Brain pericyte (primary cell): ENCODE measurements at regions not wholly inside any gene's neighbourhood (a gene's known extent, or its start where the extent isn't known, plus 50 kb on each side); places are given as distances from the start of the nearest gene placed in this dataset.
"Not testable (repeated sequence)": the region's sequence is repeated elsewhere in the genome, so short reads cannot be mapped to it uniquely, and the experiment has no call there.

Experiments
- DNase-seq: peaks from one replicate; pipeline ENCODE4 v3.0.0-alpha.2; 2012; ENCODE audit warnings: low read depth, low spot score

DNA sequence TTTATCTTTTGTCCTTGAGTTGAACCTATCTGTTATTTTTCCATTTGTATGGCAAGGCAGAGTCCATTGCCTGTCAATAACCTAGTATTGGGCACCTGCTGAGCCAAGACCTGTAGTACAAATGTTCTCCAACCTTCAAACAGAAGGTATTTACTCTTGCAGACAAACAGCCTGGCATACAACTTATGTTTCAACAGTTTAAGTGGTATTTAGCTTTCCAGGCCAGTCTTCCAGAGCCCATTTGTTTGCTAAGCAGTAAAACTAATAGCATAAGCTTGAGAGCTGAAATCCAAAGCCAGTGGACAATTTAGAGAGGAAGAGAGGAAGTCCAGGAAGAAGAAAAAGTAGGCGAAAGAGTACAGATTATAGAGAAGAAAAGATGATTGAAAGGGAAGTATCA lies 979.3 kb downstream of the GLUD2 start:
- DNase-seq = no peak

DNA sequence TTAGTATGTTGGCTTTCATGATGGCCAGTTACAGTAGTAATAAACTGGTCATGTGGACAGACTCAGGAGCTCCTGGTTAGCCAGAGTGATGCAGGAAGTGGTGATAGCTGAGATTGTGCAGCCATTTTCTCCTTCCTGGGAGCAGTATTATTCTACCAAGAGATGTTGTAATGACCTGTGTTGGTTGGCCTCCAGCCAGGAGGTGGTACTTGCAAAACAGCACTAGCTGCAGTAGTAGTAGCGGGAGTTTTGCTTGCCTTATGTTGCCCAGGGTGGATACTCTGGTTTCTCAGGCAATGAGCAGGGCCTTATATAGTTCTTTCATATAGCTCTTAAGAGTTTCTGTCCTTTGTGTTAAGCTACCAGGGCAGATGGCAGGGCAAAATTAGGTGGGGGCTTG lies 998.8 kb downstream of the GLUD2 start:
- no peak for DNase-seq

DNA sequence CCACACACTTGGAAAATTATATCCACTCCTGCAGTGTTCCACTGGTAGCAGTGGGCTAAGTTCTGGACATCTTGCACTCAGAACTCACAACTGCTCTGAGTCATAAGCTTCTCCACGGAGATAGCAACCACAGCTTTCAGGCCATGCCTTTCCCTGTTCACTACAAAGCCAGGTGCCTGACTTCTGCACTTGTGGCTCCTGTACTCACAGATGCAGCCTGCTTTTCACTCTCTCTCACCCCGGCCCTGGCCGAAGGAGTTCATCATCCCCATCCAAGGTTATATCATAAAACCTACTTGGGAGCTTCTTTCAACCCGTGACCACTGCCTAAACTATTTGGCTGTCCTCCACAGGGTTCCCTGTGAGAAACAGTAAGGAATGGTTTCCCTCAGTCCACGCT lies 999.4 kb downstream of the GLUD2 start:
- DNase-seq = no peak

GRCh38 chrX:122047261-122047660 lies 999.9 kb downstream of the GLUD2 start:
- DNase-seq = no peak

- no peak for DNase-seq
Measured at GRCh38 chrX:122055460-122055859, 1008.0 kb downstream of the GLUD2 start.

DNA sequence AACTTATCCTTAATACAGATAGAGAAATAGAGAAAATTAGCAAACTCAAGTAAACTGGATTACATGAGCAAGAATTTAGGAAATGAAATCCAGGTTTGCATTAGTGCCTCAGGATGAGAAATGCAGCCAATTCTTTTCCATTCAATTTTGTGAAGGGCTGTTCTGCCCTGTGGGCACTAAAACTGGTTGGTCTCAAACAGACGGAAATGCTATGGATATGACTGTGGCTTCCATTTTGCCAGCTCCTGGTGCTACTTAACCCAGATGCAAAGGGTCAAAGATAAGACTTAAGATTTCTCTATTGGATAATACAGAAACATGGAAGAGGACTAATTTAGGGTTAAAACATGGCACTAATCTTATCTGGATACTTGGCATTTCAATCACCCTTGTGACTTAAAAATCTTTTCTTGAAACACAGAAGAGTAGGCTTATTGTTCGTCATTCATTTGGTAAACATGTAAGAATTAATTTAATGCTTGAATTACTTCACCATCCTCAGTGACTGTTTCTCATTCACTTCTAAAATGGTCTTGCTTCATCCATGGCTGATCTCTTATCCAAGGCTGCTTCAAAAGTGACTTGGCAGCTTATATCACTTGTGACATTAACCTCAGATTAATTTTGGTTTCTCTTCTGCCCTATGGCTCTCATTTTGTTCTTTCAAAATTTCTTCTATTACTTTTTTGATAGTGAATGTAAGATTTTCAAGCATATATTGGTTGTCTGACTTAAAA lies 1008.7 kb downstream of the GLUD2 start:
- DNase-seq = no peak

DNA sequence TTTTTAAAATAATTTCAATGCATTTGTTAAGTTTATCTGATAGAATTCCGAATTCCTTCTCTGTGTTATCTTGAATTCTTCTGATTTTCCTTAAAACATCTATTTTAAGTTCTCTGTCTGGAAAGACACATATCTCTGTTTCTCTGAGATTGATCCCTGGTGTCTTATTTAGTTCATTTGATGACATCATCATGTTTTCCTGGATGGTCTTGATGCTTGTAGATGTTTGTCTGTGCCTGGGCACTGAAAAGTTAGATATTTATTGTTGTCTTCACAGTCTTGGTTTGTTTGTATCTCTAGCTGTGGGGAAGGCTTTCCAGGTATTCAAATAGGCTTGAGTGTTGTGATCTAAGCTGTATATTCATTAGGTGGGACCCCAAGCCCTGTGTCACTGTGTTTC lies 1028.8 kb downstream of the GLUD2 start:
- DNase-seq = no peak

- no peak for DNase-seq
Measured at GRCh38 chrX:122078079-122078478, 1030.7 kb downstream of the GLUD2 start.

DNA sequence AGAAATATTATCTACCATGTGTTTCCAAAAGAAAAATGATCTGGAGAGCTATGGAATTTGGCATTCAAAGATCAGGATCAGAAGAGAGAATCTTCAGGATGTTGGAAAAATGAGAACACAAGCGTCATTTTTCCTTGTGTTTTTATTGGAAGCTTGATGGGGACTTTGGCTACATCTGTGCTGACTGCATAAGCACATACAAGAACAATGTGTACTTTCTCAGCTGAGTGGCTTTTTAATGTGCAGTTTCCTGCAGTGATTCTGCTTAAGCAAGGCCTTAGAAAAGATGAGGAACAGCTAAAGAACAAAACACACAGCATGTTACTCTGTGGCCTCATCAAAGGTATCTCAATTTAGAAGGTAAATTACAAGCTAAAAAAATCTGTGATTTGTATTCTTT lies 1039.9 kb downstream of the GLUD2 start:
- no peak for DNase-seq

DNA sequence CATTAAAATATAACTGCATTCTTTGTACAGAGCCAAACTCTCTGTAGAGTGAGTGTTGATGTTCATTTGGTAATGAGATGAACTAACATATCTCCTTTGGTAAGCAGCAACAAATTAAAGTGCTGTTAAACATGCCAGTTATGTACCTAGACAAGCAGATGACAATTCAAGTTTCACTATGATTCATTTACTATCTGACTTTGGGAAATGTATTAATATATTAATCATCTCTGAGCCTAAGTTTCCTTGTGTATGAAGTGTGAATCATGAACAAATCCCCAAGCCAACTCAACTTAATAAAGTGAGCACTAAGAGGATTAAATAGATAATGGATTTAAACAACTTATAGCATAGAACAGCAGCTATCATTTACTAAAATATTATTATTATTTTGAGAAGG lies 1044.2 kb downstream of the GLUD2 start:
- no peak for DNase-seq

- DNase-seq = no peak
Measured at GRCh38 chrX:122092360-122092759, 1045.0 kb downstream of the GLUD2 start.

- DNase-seq = no peak
Measured at GRCh38 chrX:122092978-122093377, 1045.6 kb downstream of the GLUD2 start.

DNA sequence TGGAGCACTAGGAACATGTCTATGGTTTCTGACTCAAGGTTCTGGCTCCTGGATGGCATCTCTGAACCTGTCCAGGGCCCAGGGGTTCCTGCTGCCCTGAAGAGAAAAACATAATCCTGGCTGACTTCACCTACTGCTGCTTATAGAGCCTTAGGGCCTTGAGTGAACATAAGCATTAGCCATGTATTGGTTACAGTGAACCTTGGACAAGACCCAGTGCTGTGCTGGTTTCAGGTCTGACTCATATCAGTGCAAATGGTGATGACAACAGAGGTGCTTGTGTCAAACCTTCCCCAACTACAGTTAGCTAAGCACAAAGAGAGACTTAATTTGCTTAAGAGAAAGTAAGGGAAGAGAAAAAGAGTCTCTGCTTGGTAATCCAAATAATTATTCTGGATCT lies 1047.2 kb downstream of the GLUD2 start:
- no peak for DNase-seq

DNA sequence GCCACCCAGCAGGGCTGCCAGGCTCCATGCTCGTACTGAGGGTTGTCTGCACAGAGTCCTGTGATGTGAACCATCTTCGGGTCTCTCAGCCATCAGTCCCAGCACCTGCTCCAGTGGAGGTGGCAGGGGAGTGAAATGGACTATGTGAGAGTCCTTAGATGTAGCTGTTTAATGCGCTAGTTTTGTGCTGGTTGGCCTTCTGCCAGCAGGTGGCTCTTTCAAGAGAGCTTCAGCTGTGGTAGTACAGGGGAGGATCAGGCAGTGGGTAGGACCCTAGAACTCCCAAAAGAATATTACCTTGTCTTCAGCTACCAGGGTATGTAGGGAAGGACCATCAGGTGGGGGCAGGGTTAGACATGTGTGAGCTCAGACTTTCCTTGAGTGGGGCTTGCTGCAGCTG lies 1066.0 kb downstream of the GLUD2 start:
- DNase-seq = no peak

- no peak for DNase-seq
Measured at GRCh38 chrX:122113896-122114295, 1066.5 kb downstream of the GLUD2 start.

- no peak for DNase-seq
Measured at GRCh38 chrX:122115604-122116003, 1068.2 kb downstream of the GLUD2 start.

DNA sequence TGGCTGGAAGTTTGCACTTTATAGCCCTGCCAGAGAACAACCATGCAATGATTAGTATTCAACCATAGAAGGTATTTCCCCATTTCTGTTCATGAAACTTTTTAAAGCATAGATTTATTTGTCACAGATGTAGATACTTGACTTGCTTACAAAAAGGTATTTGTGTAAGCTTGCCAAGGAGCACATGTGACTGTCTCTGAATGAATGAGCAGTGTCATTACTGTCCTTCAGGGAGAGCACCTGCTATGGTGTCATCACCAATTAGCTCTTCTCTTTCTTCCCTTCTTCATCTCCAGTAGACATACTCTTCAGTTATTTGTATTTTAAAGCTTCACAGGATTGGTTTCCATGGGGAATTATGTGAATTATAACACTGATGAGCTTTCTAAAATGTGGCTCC lies 1064.7 kb upstream of the GRIA3 start:
- no peak for DNase-seq

DNA sequence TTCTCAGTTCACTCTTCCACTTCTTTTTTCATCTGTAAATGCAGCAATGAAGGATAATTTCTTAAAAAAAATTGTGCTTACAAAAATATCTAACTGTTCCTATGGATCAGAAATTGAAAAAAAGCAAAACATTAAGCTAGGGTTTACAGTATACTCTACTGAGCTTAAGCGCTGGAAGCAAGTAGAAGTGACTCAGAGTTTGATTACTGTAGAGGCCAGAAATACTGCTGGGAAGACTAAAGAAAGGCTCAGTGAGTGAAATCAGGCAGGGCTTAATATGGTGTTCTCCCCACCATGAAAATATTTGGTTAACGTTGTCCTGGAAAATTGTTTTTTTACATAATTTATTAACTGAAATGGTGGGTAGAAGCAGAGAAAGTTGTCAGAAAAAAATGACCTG lies 1061.8 kb upstream of the GRIA3 start:
- DNase-seq = no peak

GRCh38 chrX:122133478-122133877 lies 1050.6 kb upstream of the GRIA3 start:
- DNase-seq = no peak

DNA sequence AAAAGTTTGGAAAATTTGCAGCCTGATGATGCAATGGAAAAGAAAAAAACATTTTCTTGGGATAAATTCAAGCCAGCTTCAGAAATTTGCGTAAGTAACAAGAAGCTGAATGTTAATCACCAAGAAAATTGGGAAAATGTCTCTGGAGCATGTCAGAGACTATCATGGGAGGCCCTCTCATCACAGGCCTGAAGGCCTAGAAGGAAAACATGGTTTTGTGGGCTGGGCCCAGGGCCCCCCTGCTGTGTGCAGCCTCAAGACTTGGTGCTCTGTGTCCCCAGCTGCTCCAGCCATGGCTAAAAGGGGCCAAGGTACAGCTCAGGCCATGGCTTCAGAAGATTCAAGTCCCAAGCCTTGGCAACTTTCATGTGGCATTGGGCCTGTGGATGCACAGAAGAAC lies 1049.8 kb upstream of the GRIA3 start:
- no peak for DNase-seq

- DNase-seq = no peak
Measured at GRCh38 chrX:122135070-122135469, 1049.0 kb upstream of the GRIA3 start.

- not testable (repeated sequence) for DNase-seq
Measured at GRCh38 chrX:122140219-122140618, 1043.9 kb upstream of the GRIA3 start.

GRCh38 chrX:122154019-122154418 lies 1030.1 kb upstream of the GRIA3 start:
- no peak for DNase-seq

- no peak for DNase-seq
Measured at GRCh38 chrX:122168241-122168640, 1015.8 kb upstream of the GRIA3 start.
